Suppressor macrophage (primary cell): ENCODE measurements at regions not wholly inside any gene's neighbourhood (a gene's known extent, or its start where the extent isn't known, plus 50 kb on each side); places are given as distances from the start of the nearest gene placed in this dataset.
"Not testable (repeated sequence)": the region's sequence is repeated elsewhere in the genome, so short reads cannot be mapped to it uniquely, and the experiment has no call there.

Experiments
- DNase-seq, 4 experiments: peaks; one replicate each; pipeline ENCODE4 v3.0.0-alpha.2; 2020 to 2022

DNA sequence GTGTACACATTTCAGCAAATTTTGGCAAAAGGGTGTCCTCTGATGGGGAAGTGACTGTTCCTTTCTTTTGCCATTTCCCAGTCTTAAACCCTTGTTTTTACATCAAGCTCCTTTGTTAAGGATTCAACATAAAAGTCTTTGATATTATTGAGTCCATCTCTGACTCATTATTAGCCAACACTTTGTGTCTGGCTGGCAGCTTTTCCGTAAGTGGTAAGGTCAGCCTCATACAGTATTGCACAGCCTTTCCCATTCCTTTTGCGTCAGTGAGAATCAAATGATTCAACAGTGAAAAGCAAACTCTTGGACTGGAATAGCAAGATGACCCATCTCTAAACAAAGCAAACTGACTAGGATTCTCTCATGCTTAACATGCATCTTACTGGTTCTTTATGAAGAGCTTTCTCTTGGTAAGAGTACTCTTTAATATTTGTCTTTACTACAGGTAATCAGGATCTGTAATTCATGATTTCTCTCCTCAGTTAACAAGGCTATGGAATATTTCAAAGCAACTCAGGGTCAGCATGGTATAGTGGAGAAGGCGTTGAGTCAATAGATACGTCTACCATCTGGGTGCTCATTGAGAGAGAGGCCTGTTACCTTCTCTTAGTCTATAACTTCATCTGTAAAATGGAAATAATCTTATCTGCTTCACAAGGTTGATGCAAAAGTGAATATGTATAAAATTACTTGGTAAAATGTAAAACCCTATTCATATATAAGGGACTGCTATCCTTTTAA is 183.6 kb downstream of the PRL start:
- DNase-seq, result peak; percentile 7 to 39 (median 24)

DNA sequence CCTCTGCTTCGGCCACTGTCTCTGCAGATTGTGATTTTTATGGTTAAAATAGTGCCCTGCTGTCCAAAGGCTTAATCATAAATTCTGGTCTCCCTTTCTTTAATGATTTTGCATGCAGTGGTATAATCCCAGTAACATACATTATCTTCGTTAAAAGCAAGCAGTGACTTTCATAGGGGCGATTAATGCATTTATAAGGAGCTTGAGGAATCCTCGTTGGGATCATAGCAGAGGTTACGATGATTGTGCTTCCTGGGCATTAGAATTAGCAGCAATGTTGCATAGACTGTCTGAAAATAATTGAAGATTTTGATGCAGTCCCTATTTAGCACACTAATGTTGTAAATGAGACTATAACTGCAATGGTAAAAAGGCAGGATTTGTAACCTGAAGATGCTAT is 181.3 kb downstream of the PRL start:
- no peak for DNase-seq

DNA sequence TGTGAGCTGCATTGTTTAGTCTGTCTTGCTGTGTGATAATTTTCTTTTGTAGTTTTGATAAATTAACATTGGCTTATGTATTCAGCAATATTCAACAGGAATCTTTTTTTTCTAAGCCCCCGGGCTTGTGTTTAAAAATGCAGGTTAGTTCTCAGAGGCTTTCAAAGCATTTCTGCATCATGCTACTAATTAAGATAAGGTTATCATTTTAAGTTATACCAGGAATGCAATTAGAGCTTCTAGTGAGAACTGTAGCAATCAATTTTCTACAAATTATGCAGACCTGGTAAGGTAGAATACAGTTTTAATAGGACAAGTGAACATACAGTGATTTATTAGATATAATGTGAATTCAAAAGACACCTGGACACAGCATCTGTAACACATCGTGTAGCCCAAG is 179.2 kb downstream of the PRL start:
- no peak for DNase-seq

DNA sequence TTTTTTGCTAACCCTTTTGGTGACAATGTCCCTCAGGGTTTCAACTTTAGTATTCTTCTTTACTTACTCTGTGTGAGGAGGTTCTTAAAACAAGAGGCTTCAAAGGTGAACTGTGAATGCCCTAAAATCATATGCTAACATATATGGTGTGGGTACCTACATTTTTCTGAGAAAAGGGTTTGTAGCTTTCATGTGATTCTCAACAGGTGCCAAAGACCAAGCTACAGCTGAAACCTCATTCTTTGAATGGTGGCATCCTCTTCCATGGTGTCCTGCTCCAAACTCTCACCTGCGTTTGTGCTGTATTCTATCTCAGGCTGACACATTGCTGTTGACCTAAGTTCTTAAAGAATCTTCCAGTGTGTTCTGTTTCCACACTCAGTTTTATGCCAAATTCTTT is 177.3 kb downstream of the PRL start:
- no peak for DNase-seq

GRCh38 chr6:22124756-22125155 is 172.1 kb downstream of the PRL start:
- no peak for DNase-seq

GRCh38 chr6:22126910-22127309 is 169.9 kb downstream of the PRL start:
- DNase-seq, result no peak

DNA sequence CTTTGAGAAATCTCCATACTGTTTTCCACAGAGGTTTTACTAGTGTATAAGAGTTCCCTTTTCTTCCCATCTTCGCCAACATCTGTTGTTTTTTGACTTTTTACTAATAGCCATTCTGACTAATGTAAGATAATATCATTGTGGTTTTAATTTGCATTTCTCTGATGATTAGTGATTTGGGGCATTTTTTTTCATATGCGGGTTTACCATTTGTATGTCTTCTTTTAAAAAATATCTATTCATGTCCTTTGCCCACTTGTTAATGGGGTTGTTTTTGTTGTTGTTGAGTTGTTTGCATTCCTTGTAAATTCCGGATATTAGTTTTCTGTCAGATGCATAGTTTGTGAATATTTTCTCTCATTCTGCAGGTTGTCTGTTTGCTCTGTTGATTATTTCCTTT is 167.1 kb downstream of the PRL start:
- DNase-seq, result no peak

DNA sequence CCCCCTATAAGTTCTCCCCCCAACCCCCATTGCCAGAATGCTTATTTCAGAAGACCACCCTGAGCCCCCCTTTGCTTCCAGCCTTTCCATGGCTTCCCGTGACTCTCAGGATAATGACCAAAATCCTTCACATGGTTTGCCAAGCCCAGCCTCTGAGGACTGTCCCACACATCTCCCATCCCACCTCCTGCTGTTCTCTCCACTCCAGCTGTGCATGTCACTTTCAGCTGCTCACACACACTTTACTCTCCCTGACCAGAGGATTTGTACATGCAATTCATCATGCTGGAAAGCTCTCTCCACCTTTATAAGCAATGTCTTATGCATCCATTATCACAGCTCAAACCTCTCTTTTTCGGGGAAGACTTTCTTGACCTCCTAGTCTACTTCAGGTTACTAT is 164.2 kb downstream of the PRL start:
- DNase-seq, result no peak

DNA sequence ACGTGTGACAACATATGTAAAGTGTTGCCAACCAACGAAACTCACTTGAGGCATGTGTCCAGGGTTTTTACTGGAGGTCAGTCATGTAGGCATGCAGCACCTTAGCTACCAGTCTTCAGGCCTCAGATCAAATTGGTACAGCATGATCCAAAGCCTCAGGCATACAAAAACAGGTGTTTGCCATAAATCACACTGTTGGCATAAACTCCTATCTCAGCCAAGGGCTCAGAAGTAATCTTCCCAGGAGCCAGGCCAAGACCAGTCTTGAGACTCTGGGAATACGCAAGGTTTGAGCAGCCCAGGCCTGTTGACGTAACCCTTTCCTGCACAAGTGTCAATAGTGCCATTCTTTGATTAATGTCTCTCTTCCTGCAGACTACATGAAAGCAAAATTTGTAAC is 163.5 kb downstream of the PRL start:
- no peak for DNase-seq

GRCh38 chr6:22134308-22134707 is 162.5 kb downstream of the PRL start:
- DNase-seq, result no peak

DNA sequence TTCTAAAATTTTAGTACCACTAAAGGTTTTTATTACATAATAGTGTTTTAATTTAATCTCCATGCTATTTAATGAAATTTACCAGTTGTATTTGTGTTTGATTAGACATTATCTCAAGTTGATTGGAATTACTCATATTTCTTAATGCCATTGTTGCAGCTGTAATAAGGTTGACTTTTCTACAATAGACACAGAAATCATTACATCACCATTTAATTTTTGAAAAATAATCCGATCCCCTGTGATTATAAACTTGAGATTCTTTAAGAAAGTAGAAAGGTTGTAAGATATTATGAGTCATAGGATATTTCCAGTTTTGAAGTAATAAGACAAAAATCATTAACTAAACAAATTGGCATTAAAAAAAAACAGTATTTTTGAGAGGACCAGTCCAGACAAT is 161.4 kb downstream of the PRL start:
- no peak for DNase-seq

- DNase-seq, result not testable (repeated sequence)
These were observed 156.1 kb downstream of the PRL start for GRCh38 chr6:22140736-22141135.

DNA sequence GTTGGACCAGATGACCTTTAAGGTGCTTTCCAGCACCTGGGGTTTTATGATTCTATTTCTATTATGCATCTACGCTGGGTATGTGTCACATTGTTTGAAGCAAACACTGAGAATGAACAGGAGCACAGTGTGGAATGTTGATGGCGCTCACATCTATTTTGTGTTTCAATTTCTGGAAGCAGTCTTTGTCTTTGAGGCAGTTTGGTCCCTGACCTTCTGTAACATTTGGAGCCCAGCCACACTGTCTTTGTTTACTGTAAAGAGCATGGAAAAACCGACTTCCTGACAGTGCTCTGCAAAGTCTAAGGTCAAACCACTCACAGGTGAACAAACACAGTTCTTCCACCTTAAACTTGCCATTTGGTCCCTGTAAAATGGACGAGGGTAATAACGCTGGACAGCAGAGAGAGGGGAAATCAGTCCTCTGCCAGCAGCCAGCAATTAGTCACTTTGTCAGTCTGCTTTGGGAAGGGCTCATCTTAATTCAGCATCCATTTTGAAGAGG is 155.5 kb downstream of the PRL start:
- no peak for DNase-seq

DNA sequence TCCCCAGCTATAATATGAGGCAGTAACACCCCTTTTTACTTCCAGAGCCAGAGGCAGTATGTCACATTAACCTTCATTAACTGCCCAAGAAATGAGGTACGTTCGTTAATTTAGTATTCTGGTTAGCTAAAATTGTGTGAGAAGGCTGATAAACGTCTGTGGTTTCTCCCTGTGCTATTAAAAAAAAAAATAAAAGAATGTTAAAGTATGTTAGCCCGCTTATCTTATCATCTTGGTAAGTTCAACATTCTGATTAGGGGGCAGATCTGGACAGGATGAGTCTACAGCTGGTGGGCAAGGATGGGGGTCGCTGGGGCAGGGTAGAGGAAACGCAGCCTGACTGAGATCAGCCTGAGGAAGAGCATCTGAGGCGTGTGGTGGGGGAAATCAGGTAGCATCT is 154.0 kb downstream of the PRL start:
- no peak for DNase-seq

DNA sequence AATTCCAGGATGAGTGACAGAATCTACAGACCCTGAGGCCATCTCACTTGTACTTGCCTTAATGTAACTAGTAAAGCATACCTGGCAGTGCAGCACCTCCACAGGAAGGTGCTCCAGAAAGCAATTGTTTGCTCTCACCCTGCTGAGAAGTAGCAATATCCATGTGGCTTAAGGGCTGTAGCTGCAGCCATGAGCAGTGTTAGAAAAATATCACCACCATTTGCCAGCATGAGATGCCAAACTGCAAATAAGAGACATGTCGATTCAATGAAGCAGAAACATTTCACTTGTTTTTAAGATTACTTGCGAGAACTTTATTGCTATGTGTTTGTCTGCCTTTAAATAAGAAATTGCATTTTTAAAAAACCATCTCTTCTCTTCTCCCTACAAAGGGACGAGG is 151.5 kb downstream of the PRL start:
- no peak for DNase-seq

DNA sequence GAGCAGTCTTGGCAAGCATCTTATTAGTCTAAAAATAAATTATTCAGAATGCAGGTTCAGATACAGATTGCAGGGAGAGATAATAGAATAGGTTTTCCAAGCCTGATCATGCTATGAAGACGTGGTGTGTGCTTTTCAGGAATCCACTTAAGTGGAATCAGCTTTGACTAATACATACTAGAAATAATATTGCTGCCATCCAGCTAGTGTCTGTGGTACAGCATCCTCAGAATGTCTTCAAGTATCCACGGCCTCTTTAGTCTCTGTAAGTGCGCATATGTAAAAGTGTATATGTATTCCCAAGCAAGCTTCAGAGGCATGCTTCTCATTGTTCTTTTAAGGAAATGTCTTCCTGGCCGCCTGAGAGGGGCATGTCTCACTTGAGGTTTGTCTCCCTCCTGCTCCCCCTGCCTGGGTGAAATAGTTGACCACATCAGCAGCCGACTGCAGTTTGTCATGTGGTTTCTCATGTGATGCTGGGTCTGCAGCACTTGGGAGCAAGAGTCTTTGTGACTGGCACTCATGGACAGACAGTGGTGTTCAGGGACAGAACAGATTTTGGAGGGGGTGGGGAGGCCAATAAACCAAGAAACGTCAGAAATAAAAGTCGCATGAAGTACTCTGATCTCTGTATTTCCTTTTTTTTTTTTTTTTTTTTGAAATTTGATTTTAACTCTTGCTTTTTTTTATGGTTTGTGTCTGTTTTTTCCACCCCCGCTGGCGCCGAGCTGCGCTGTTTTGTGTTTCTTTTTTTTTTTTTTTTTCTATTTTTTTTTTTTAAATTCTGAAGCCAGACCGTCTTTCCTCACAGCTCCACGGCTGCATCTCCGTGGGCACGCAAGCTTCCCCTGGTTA is 150.8 kb downstream of the PRL start:
- peak; percentile 8 to 26 (median 18) for DNase-seq

DNA sequence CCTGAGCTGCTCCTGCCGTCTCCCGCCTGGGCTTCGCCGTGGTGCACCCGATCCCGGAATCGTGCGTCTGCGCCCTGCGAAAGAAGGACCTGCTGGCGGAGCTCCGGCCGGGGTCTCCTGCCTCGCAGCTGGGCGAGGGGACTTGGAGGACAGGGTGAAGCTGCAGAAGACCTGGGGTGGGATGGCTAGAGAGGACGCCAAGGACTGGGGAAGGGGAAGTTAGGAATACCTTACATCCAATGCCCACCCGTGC is 150.2 kb downstream of the PRL start:
- no peak for DNase-seq

GRCh38 chr6:22146931-22147701 is 149.7 kb downstream of the PRL start:
- DNase-seq, result peak; percentile 7 to 36 (median 20)

- no peak for DNase-seq
These were observed 148.7 kb downstream of the PRL start for GRCh38 chr6:22147921-22148776.

- no peak for DNase-seq
These were observed 147.7 kb downstream of the PRL start for GRCh38 chr6:22149096-22149495.

DNA sequence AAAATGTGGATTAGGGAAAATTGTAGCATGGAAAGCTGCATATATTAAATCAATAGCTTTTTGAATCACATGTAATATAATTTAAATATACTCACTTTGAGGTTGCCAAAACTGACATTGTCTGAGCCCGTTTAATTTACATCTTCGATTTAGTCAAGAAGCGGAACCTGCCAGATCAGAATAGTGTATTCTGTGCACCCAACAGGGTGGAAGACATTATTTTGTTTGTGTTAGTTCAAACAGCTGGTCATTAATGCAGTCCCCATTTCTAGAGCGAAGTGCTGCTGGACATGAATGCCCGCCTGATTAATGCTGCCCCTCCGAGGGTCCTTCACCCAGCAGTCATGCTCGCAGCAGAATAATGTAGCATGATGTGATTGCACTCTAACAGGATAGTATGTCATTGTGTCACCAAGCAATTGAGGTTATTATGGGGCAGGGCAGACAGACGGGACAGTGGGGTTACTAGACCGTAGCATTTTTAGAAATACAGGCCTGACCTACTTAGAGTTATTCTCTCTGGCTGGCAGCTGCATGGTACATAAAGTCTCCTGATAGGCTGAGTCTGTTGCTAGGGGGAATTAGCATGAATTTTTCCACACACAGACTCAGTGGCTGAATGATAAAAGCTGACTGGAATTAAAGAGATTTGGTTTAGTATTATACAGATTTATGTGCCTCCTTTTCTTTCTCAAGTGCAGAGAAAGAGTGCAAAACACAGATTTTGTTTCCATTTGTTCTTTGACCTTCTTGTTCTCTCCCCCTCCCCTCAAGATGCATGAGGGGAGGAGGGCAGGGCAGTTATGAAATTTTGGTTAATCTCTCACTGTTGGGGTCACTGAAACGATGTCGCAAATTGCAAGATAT is 147.1 kb downstream of the PRL start:
- DNase-seq, result no peak
